GM21526 (cell line): ENCODE measurements at regions not wholly inside any gene's neighbourhood (a gene's known extent, or its start where the extent isn't known, plus 50 kb on each side); places are given as distances from the start of the nearest gene placed in this dataset.
"Not testable (repeated sequence)": the region's sequence is repeated elsewhere in the genome, so short reads cannot be mapped to it uniquely, and the experiment has no call there.

ENCODE experiments used
- ATAC-seq: cut with Tn5 transposase; IDR thresholded peaks from one replicate; pipeline ENCODE4 v1.9.1; 2021; ENCODE audit warnings: moderate library complexity; ENCODE audit not compliant: unreplicated experiment, low FRiP score

- ATAC-seq: no peak
Measured at GRCh38 chr11:103716363-103716762, 320.1 kb upstream of the DDI1 start.

DNA sequence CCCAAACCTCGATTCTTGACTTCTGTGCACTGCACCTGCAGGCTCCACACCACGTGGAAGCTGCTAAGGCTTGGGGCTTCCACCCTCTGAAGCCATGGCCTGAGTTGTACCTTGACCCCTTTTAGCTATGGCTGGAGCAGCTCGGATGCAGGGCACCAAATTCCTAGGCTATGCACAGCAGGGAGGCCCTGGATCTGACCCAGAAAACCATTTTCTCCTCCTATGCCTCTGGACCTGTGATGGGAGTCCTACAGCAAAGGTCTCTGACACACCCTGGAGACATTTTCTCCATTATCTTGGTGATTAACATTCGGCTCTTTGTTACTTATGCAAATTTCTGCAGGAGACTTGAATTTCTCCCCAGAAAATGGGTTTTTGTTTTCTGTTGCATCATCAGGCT, 309.2 kb upstream of the DDI1 start:
- no peak for ATAC-seq

GRCh38 chr11:103729617-103730016, 306.8 kb upstream of the DDI1 start:
- ATAC-seq: no peak

GRCh38 chr11:103730131-103730940, 306.1 kb upstream of the DDI1 start:
- ATAC-seq: no peak

GRCh38 chr11:103731670-103732069, 304.8 kb upstream of the DDI1 start:
- no peak for ATAC-seq

- ATAC-seq: no peak
Measured at GRCh38 chr11:103733889-103734288, 302.6 kb upstream of the DDI1 start.

GRCh38 chr11:103735497-103736032, 300.9 kb upstream of the DDI1 start:
- ATAC-seq: no peak

- no peak for ATAC-seq
Measured at GRCh38 chr11:103736315-103737036, 300.0 kb upstream of the DDI1 start.

DNA sequence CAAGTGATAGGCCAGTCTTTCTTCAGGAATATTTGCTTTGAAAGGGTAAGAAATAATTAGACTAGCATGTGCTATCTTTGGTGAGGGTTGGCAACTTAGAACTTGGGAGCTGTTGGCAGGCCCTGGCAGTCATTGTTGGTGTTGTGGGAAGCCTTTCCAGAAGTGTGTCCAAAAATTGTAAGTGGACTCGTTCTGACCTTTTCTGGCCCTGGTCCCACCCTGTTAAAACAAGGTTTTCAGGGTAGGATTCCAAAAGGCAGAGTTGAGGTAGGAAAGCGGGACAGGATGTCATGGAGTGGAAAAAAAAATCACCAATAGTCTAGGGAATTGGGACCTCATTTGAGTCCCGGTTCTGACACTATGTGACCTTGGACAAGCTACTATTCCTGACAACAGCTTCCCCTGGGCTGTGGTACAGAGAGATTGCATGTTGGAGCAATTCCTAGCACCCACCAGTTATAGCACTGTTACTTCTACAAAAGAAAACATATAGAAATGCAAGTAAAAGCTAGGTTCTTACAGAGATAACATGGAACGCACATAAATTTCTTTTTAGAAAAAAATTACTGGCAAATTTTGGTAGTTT, 299.3 kb upstream of the DDI1 start:
- no peak for ATAC-seq

DNA sequence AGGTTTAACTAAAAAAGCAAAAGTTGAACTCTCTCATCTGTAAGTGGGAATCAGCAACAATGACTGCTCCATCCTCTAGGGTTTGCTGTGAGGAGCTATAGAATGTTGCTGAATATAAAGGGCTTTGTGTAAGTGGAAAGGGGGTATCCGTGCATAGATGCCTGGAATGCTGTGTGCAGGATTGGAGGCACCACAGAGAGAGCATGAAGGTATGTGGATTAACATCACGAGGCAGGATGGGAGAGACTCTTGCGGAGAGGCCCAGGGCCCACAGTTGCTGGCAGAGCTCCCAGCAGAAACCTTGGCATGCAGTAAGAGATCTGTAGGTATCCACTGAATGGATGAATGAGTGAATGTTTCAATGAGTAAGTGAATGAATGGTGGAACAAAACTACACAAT, 298.7 kb upstream of the DDI1 start:
- no peak for ATAC-seq

DNA sequence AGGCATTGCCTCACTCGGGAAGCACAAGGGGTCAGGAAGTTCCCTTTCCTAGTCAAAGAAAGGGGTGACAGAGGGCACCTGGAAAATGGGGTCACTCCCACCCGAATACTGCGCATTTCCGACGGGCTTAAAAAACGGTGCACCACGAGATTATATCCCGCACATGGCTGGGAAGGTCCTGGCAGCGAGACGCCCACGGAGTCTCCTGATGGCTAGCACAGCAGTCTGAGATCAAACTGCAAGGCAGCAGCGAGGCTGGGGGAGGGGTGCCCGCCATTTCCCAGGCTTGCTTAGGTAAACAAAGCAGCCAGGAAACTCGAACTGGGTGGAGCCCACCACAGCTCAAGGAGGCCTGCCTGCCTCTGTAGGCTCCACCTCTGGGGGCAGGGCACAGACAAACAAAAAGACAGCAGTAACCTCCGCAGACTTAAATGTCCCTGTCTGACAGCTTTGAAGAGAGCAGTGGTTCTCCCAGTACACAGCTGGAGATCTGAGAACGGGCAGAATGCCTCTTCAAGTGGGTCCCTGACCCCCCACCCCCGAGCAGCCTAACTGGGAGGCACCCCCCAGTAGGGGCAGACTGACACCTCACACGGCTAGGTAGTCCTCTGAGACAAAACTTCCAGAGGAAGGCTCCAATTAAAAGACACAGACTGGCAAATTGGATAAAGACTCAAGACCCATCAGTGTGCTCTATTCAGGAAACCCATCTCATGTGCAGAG, 297.2 kb upstream of the DDI1 start:
- not testable (repeated sequence) for ATAC-seq

- ATAC-seq: peak; percentile 65
Measured at GRCh38 chr11:103744496-103745153, 291.8 kb upstream of the DDI1 start.

DNA sequence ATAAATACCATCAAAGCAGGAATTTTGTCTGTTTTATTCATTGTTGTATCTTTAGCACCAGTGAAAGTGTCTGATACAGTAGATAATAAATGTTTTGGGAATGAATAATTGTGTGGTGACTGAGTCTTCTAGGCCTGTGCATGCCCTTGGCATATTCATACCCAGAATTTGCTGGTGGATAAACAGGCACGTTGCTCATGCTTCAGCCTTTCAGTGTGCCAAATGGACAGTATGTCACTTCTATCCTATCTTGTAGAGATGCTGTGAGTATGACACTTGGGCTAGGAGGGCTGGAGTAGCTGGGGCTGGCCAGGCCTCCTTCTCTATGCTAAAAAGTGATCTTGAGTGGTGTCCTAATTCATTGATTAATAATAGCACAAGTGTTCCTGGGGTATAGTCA, 287.3 kb upstream of the DDI1 start:
- ATAC-seq: no peak

DNA sequence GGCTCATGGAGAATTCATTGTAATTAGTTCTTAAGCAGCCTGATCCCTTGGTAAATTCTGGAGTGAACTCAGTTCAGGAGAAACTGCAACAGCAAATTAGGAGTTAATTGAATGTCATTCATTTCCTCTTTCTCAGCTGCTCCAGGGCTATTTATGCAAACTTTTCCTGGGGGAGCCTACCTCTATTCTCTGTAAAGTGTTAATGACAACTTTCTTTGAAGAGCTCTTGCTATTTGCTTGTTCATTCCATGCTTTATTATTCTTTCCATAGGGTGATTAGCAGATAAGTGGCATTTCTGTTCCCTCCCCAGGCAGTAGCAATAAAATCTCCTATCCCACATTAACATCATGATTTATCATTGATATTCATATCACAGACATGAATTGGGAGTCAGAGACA, 267.6 kb upstream of the DDI1 start:
- ATAC-seq: no peak

DNA sequence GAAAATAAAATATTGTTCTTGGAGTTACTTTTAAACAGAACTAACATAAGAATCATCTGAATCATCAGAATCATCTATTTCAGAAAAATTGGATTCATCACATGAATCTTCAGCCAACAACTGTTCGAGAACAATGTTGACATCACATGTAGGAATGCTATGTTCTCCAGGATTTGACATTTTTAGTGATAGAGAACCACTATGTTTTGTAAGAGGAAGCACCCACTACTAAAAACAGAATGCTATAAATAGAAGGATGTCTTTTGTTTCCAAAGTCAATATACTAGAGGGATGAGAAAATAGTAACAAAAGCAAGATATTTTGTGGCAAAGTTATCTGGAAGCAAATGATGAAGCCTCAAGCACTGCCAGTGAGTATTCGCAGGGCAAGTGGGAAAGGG, 263.4 kb upstream of the DDI1 start:
- no peak for ATAC-seq

DNA sequence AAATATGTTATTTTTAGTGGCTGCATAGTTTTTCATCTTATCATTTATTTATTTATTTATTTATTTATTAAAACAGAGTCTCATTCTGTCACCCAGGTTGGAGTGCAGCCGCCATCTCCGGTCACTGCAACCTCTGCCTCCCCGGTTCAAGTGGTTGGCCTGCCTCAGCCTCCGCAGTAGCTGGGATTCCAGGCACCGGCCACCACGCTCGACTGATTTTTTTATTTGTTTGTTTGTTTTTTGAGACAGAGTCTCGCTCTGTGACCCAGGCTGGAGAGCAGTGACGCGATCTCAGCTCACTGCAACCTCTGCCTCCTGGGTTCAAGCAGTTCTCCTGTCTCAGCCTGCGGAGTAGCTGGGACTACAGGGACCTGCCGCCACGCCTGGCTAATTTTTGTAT, 262.9 kb upstream of the DDI1 start:
- no peak for ATAC-seq

DNA sequence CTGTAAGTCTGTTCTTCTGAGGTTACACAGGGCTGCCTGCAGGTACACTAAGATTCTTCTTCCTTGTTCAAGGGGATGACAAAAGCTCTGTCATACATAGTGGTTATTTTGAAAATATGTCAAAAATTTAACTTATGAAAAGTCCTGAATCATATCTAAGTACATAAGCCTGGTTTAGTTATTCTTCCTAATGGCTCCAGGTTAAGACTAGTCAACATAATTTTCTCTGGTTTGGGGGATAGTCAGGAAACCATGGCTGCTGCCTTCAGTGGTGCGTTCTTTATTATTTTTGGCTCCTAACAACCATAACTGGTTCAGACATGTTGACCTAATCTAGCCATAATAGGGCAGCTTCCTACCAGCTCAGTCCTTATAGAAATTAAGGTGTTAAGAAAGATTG, 257.4 kb upstream of the DDI1 start:
- no peak for ATAC-seq

GRCh38 chr11:103789952-103790351, 246.5 kb upstream of the DDI1 start:
- ATAC-seq: no peak

DNA sequence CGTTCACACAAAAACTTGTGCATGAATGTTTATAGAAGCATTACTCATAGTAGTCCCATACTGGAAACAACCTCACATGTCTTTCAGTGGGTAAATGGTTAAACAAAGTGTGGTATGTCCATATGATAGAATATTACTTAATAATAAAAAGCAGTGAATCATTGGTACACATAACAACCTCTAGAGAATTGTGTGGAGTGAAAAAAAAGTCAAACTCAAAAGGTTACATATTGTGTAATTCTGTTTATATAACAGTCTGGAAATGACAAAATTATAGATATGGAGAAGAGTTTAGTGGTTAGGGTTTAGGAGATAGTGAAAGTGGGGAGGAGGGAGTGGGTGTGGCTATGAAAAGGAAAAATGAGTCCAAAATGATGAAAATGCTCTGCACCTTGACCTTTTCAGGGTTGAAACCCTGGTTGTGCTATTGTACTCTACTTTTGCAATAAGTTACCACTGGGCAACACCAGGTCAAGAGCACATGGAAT, 243.4 kb upstream of the DDI1 start:
- ATAC-seq: no peak

- no peak for ATAC-seq
Measured at GRCh38 chr11:103794262-103794661, 242.2 kb upstream of the DDI1 start.
